Astrocyte (in vitro differentiated cells and primary cell): ENCODE measurements at regions not wholly inside any gene's neighbourhood (a gene's known extent, or its start where the extent isn't known, plus 50 kb on each side); places are given as distances from the start of the nearest gene placed in this dataset.

ENCODE experiments used
- DNase-seq: peaks from one replicate; pipeline ENCODE4 v3.0.0-alpha.2; 2010; ENCODE audit warnings: low read depth
- FAIRE-seq: peaks from 2 replicates; lab custom pipeline; 2011; peaks lifted over from hg19 to GRCh38; lab: Jason Lieb, UNC
- H2AFZ ChIP-seq: 2 replicates; pipeline ENCODE4 v1.6.0; 2012; ENCODE audit warnings: low read depth, low read length, inconsistent platforms
- H3K27ac ChIP-seq: 2 replicates; pipeline ENCODE4 v1.5.1; 2011; ENCODE audit warnings: low read depth, low read length, inconsistent platforms
- H3K27me3 ChIP-seq: 2 replicates; pipeline ENCODE4 v1.6.0; 2011; ENCODE audit warnings: low read length, inconsistent platforms; ENCODE audit not compliant: insufficient read depth
- H3K36me3 ChIP-seq: 2 replicates; pipeline ENCODE4 v1.5.1; 2011; ENCODE audit warnings: low read length, inconsistent platforms; ENCODE audit not compliant: insufficient read depth
- H3K4me1 ChIP-seq: 2 replicates; pipeline ENCODE4 v1.5.1; 2011; ENCODE audit warnings: low read length, inconsistent platforms; ENCODE audit not compliant: insufficient read depth
- H3K4me2 ChIP-seq: 2 replicates; pipeline ENCODE4 v1.6.0; 2012; ENCODE audit warnings: low read length, inconsistent platforms
- H3K4me3 ChIP-seq: 2 replicates; pipeline ENCODE4 v1.5.1; 2011; ENCODE audit warnings: low read depth, mild to moderate bottlenecking, low read length, inconsistent platforms; ENCODE audit not compliant: insufficient read depth
- H3K79me2 ChIP-seq: 2 replicates; pipeline ENCODE4 v1.6.0; 2012; ENCODE audit warnings: mild to moderate bottlenecking, low read length, inconsistent platforms; ENCODE audit not compliant: insufficient read depth
- H3K9ac ChIP-seq: 2 replicates; pipeline ENCODE4 v1.6.0; 2012; ENCODE audit warnings: mild to moderate bottlenecking, low read length, inconsistent platforms
- H3K9me3 ChIP-seq: 2 replicates; pipeline ENCODE4 v1.5.1; 2012; ENCODE audit warnings: low read depth, mild to moderate bottlenecking, low read length, inconsistent platforms; ENCODE audit not compliant: insufficient read depth
- H4K20me1 ChIP-seq: 2 replicates; pipeline ENCODE4 v1.6.0; 2012; ENCODE audit warnings: low read length, inconsistent platforms; ENCODE audit not compliant: insufficient read depth
- H3K27ac Mint-ChIP-seq: one replicate; pipeline ENCODE4 v1.8.0; 2021; ENCODE audit warnings: mild to moderate bottlenecking, mixed read lengths; ENCODE audit not compliant: unreplicated experiment
- H3K27me3 Mint-ChIP-seq: one replicate; pipeline ENCODE4 v1.8.0; 2021; ENCODE audit warnings: low read depth, mixed read lengths; ENCODE audit not compliant: unreplicated experiment
- H3K36me3 Mint-ChIP-seq: one replicate; pipeline ENCODE4 v1.8.0; 2021; ENCODE audit warnings: low read depth, mixed read lengths; ENCODE audit not compliant: unreplicated experiment
- H3K4me1 Mint-ChIP-seq: one replicate; pipeline ENCODE4 v1.8.0; 2021; ENCODE audit warnings: low read depth, mixed read lengths; ENCODE audit not compliant: unreplicated experiment
- H3K4me3 Mint-ChIP-seq: one replicate; pipeline ENCODE4 v1.8.0; 2021; ENCODE audit warnings: mild to moderate bottlenecking, moderate library complexity, mixed read lengths; ENCODE audit not compliant: unreplicated experiment
- H3K9me3 Mint-ChIP-seq: one replicate; pipeline ENCODE4 v1.8.0; 2021; ENCODE audit warnings: mild to moderate bottlenecking, mixed read lengths; ENCODE audit not compliant: unreplicated experiment
- EZH2 ChIP-seq: IDR thresholded peaks from 2 replicates; pipeline ENCODE4 v1.6.1; 2012; ENCODE audit warnings: mild to moderate bottlenecking, low read length, inconsistent platforms; ENCODE audit not compliant: insufficient read depth
- TF ChIP-seq, protein P1 (sequence below): IDR thresholded peaks from 2 replicates; pipeline ENCODE4 v1.5.1; 2011; ENCODE audit warnings: low read depth, mild to moderate bottlenecking, inconsistent platforms, low read length, moderate library complexity; ENCODE audit not compliant: insufficient read depth

- H3K4me3 Mint-ChIP-seq: no peak overlapping the region
- Histone ChIP-seq H3K27ac (no peak overlapping the region), H3K9ac (no peak overlapping the region), H3K4me2 (no peak overlapping the region), H3K27me3 (no peaks in the 10 kb centered on the region), H3K79me2 (no peaks in the 10 kb centered on the region), H3K4me3 (no peak overlapping the region), H3K9me3 (no peaks in the 10 kb centered on the region), H3K36me3 (no peaks in the 10 kb centered on the region), H2AFZ (no peak overlapping the region), H3K4me1 (no peaks in the 10 kb centered on the region), H4K20me1 (no peaks in the 10 kb centered on the region)
- H3K27ac Mint-ChIP-seq: no peak overlapping the region
- no peak for TF ChIP-seq EZH2
- TF ChIP-seq, protein P1, sequence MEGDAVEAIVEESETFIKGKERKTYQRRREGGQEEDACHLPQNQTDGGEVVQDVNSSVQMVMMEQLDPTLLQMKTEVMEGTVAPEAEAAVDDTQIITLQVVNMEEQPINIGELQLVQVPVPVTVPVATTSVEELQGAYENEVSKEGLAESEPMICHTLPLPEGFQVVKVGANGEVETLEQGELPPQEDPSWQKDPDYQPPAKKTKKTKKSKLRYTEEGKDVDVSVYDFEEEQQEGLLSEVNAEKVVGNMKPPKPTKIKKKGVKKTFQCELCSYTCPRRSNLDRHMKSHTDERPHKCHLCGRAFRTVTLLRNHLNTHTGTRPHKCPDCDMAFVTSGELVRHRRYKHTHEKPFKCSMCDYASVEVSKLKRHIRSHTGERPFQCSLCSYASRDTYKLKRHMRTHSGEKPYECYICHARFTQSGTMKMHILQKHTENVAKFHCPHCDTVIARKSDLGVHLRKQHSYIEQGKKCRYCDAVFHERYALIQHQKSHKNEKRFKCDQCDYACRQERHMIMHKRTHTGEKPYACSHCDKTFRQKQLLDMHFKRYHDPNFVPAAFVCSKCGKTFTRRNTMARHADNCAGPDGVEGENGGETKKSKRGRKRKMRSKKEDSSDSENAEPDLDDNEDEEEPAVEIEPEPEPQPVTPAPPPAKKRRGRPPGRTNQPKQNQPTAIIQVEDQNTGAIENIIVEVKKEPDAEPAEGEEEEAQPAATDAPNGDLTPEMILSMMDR: no peak
- no peaks in the 10 kb centered on the region for H3K9me3 Mint-ChIP-seq
- H3K27me3 Mint-ChIP-seq: peaks cover 13% of the 10 kb centered on the region
- no peak for DNase-seq
- peaks cover 12% of the 10 kb centered on the region for H3K4me1 Mint-ChIP-seq
- no peak for FAIRE-seq
- no peaks in the 10 kb centered on the region for H3K36me3 Mint-ChIP-seq
These were observed 85.8 kb upstream of the WSCD2 start for GRCh38 chr12:108043286-108043685.

GRCh38 chr12:108043750-108044533 lies 85.1 kb upstream of the WSCD2 start:
- Histone ChIP-seq H2AFZ (no peak overlapping the region), H3K27ac (no peak overlapping the region), H3K36me3 (no peaks in the 10 kb centered on the region), H3K4me2 (no peak overlapping the region), H3K79me2 (no peaks in the 10 kb centered on the region), H3K9ac (no peak overlapping the region), H3K4me3 (no peak overlapping the region), H4K20me1 (no peaks in the 10 kb centered on the region), H3K27me3 (no peaks in the 10 kb centered on the region), H3K4me1 (no peaks in the 10 kb centered on the region), H3K9me3 (no peaks in the 10 kb centered on the region)
- H3K27ac Mint-ChIP-seq: no peak overlapping the region
- DNase-seq (no peak), FAIRE-seq (no peak)
- no peaks in the 10 kb centered on the region for H3K36me3 Mint-ChIP-seq
- H3K27me3 Mint-ChIP-seq: peaks cover 15% of the 10 kb centered on the region
- H3K4me3 Mint-ChIP-seq: no peak overlapping the region
- H3K9me3 Mint-ChIP-seq: no peaks in the 10 kb centered on the region
- TF ChIP-seq, protein P1: no peak
- TF ChIP-seq EZH2: no peak
- peaks cover 12% of the 10 kb centered on the region for H3K4me1 Mint-ChIP-seq

- H3K27ac Mint-ChIP-seq: no peak overlapping the region
- no peaks in the 10 kb centered on the region for H3K9me3 Mint-ChIP-seq
- DNase-seq: no peak
- H3K36me3 ChIP-seq: no peaks in the 10 kb centered on the region
- peaks cover 26% of the 10 kb centered on the region for H3K27me3 Mint-ChIP-seq
- H2AFZ ChIP-seq: no peak overlapping the region
- H3K4me3 ChIP-seq: no peak overlapping the region
- no peak for FAIRE-seq
- H3K9ac ChIP-seq: no peak overlapping the region
- no peaks in the 10 kb centered on the region for H3K36me3 Mint-ChIP-seq
- TF ChIP-seq, protein P1: no peak
- no peak for TF ChIP-seq EZH2
- peaks cover 5% of the 10 kb centered on the region for H3K4me1 Mint-ChIP-seq
- no peaks in the 10 kb centered on the region for H3K27me3 ChIP-seq
- H4K20me1 ChIP-seq: no peaks in the 10 kb centered on the region
- H3K9me3 ChIP-seq: no peaks in the 10 kb centered on the region
- H3K4me3 Mint-ChIP-seq: no peak overlapping the region
- no peaks in the 10 kb centered on the region for H3K4me1 ChIP-seq
- H3K4me2 ChIP-seq: no peak overlapping the region
- no peaks in the 10 kb centered on the region for H3K79me2 ChIP-seq
- H3K27ac ChIP-seq: no peak overlapping the region
These were observed 83.0 kb upstream of the WSCD2 start for GRCh38 chr12:108046135-108046534.
